HG03457 (cell line): ENCODE measurements at regions not wholly inside any gene's neighbourhood (a gene's known extent, or its start where the extent isn't known, plus 50 kb on each side); places are given as distances from the start of the nearest gene placed in this dataset.

Experiments
- ATAC-seq: cut with Tn5 transposase; IDR thresholded peaks from one replicate; pipeline ENCODE4 v1.9.1; 2021; ENCODE audit warnings: moderate number of reproducible peaks; ENCODE audit not compliant: unreplicated experiment

DNA sequence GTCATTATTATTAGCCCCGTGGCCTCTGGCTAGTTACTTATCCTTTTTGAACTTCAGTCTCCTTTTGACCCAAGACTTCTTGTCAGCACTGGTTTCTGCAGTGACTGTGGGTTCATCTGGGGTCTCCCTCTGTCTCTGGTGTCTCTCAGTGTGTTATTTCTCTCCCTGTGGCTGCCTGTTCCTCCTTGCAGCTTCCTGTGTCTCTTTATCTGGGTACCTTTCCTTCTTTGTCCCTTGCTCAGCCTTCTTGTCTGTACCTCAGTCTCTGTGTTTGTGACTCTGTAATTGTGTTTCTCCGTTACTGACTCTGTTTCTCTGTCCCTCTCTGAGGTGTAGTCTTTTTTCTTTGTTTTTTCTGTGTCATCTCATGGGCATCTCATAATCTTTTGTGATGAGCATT lies 102.6 kb upstream of the CDH11 start:
- no peak for ATAC-seq

DNA sequence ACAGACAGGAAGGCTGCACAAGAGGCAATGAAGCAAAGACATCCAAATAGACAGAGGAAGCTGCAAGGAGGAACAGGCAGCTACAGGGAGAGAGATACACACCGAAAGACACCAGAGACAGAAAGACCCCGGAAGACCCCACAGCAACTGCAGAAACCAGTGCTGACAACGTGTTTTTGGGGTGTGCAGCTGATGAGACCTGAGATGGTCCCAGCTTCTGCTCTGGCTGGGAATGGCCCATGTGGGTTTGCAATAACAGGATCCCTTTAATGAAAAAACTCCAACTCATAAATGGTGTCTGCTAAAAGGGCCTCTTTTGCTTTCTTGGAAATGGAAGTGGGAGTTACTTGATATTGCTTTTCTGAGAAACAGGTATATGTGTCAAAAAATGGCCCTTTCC lies 101.5 kb upstream of the CDH11 start:
- no peak for ATAC-seq

DNA sequence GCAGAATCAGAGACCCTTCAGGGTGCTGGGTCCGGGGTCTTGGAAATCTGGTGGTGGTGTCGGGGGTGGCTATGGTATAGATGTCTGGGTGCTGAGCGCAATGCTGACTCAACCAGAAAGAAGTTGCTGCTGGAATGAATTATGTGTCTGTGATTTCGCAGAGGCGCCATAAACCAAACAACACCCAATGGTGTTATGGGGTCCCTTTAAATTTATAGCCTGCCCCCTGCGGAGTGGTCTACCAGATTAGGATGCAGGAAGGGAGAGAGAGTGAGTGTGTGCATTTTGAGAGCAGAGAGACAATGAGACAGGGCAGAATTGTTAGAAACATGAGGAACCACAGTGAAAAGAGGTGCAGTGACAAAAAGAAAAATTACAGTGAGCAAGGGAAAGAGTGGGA lies 100.7 kb upstream of the CDH11 start:
- ATAC-seq: no peak

DNA sequence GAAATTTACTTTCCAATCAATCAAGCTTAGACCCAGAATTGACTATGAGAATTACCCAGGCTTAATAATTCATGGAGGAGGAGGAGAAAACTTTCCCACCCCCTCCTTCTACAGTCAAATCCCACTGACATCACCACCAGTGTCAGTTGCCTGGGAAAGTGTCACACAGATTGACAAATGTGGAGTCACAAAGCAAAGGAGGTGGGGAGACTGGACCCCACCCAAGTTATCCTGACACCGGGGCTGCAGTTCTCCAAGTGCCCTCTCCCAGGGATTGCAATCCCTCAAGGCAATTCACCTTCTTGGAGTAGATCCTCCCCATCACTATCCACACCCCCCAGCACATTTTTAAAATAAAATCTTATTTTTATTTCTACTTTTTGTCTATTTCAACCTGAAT lies 100.2 kb upstream of the CDH11 start:
- ATAC-seq: no peak

GRCh38 chr16:65219786-65220185 lies 97.9 kb upstream of the CDH11 start:
- ATAC-seq: no peak

DNA sequence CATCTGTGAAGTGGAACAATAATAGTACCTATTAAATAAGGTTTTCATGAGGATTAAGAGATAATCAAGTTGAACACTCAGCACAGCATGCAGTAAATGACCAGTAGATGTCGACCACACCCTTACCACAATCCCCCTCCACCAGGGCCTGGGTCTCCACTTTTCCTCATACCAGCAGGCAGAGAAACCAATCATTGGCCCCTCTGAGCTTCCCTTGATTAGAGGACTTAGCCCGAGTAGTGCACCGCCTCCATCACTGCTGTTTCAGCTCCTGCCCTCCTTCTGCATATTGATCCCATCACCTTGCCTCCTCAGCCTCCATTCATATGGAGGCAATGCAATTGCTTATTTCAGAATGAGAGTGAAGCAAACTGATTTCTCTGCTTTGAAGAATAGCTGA lies 96.5 kb upstream of the CDH11 start:
- ATAC-seq: no peak

DNA sequence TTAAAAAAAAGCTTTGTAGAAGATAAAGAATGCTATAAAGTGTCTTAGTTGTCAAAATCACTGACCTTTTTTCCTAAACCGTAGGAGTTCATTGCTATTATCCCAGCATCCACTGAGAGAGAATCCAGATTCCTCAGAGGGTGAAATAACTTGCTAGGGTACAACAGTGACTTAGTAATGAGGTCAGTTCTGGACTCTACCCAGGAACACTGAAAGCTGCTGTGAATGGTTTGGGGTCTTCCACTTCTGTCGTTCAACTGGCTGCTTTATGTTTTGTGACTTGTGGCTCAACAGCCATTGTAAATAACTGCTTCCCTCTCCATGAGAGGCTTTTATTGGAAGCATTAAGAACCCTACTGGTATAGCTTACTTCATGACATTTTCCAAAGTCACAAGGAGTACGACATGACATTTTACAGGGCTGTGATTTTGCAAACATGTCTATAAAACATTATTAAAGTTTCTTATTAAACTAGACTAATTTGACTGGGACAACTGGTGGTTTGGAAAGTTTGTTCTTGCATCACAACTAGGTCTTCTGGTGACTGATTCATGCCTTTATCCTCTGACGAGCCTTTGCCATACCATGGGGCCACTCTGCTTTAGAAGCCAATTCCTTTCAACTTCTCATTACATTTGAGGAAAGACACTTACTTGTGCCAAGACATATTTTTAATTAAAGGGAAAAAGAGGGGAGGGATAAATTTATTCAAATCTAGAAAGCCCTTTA lies 92.2 kb upstream of the CDH11 start:
- no peak for ATAC-seq

GRCh38 chr16:65212791-65213190 lies 90.9 kb upstream of the CDH11 start:
- ATAC-seq: no peak

DNA sequence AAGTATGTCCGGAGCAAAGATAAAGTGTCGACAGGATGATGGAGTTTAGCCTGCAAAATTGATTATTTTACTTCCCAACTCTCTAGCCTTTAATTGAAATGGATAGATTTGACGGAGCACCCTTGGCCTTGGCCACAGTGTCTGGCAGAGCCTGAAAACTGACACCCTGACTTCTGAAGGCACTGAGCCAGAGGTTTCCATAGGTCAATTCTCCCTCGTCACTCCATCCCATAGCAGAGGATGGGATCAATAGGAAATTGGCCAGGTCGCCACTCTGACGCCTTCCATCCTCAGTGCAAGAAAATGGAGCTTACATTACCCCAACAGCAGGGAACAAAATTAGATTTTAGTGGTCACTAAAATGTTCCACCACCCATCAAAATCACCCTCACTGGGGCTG lies 90.4 kb upstream of the CDH11 start:
- ATAC-seq: no peak

DNA sequence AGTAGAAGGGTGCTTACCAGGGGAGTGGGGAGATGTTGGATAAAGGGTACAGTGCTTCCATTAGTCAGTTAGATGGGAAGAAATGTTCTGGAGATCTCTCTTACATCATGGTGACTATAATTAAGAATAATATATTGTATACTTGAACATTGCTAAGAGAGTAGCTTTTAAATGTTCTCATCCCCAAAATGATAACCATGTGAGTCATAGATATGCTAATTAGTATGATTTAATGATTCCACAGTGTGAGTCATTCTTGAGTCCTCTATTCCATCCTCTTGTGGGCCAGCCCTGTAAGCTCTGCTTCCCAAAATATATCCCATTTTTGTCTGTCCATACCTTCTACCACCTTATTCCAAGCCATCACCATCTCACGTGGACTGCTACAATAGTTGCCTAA lies 80.6 kb upstream of the CDH11 start:
- no peak for ATAC-seq

- ATAC-seq: no peak
Observed at GRCh38 chr16:65201511-65201910, 79.6 kb upstream of the CDH11 start.

DNA sequence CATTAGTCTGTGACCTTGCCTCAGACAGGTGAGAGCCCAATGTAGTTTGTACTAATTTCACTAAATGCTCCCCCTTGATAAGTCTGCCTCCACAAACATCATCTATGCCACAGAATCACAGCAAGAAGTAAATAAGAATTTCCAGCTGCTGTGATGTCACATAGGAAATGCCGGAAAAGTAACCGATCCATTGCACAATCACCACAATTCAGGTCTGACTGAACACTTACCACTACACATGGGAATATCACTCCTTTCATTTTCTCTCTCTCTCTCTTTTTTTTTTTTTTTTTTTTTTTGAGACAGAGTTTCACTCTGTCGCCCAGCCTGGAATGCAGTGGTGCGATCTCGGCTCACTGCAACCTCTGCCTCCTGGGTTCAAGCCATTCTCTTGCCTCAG lies 79.0 kb upstream of the CDH11 start:
- no peak for ATAC-seq

DNA sequence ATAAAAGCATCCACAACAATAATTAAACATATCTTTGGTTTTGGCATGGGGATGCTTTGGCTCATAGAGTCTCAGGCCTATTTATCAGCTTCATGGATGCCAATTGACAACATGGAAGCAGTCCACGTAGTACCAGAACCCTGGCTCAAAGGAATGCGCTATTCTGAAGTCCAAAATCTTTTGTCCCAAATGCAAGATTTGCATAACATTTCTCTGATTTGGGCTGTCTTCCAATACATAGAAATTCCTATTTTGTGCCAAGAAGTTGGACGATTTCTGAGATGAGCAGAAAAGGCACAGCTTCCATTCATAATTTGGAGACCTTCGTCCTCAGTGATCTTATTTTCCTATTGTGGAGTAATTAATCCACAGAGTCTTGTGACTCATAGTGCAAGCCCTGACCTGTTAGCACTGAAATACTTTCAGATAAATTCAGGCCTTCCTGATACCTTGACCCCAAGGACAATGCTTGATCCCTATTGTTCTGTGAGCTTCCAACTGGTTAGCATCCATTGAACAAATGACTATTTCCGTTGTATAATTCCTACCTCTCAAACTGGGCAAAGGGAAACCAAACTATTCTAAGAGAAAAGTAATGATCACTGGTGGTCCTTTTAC lies 78.4 kb upstream of the CDH11 start:
- ATAC-seq: no peak

- ATAC-seq: no peak
Observed at GRCh38 chr16:65196420-65197075, 74.7 kb upstream of the CDH11 start.

- no peak for ATAC-seq
Observed at GRCh38 chr16:65195998-65196397, 74.1 kb upstream of the CDH11 start.

GRCh38 chr16:65185241-65185778 lies 63.4 kb upstream of the CDH11 start:
- ATAC-seq: no peak

GRCh38 chr16:65181071-65181561 lies 59.3 kb upstream of the CDH11 start:
- no peak for ATAC-seq

GRCh38 chr16:65178151-65178550 lies 56.3 kb upstream of the CDH11 start:
- ATAC-seq: no peak

DNA sequence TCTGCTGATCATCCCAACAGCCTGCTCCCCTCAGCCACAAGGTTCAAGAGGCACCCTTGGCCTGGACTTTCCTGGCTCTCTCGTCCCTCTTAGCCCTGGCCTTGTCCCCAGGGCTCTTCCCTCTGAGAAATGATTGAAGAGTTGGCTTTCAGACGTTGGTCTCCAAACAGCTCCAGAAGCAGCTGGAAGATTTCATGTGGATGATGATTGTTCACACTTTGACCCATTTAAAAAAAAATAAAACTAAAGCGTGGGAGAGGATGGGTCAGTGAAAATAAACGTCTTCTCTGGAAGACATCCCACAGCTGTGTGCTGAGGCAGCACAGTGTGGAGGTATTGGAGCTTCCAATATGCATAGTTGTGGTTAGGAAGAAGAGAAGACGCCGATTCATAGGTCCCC lies 54.7 kb upstream of the CDH11 start:
- ATAC-seq: no peak

DNA sequence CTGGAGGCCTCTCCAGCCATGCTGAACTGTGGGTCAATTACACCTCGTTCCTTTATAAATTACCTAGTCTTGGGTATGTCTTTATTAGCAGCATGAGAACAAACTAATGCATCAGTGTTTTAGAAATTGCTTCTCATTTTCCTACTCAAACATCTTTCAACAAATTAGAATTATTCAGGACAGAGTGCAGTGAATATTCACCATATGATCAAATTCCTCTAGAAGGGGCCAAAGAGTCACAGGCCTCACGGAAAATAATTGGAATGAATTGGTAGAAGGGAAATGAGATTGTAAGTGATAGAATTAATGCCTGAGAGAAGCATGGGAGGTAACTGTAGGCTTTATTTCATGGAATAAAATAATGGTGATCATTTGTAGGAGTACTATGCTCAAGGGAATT lies 50.5 kb upstream of the CDH11 start:
- ATAC-seq: no peak
